Caki2 (cell line): ENCODE measurements at regions not wholly inside any gene's neighbourhood (a gene's known extent, or its start where the extent isn't known, plus 50 kb on each side); places are given as distances from the start of the nearest gene placed in this dataset.
"Not testable (repeated sequence)": the region's sequence is repeated elsewhere in the genome, so short reads cannot be mapped to it uniquely, and the experiment has no call there.

Experiments used
- DNase-seq: peaks from one replicate; pipeline ENCODE4 v3.0.0-alpha.2; 2015; ENCODE audit warnings: low read depth
- in situ Hi-C: cut with HindIII; loops from 2 replicates; pipeline ENCODE4 v1.10.0; 2016; ENCODE audit warnings: low sequenced_read_pairs, low pct_unique_long_range_greater_than_20kb, mixed read lengths

DNA sequence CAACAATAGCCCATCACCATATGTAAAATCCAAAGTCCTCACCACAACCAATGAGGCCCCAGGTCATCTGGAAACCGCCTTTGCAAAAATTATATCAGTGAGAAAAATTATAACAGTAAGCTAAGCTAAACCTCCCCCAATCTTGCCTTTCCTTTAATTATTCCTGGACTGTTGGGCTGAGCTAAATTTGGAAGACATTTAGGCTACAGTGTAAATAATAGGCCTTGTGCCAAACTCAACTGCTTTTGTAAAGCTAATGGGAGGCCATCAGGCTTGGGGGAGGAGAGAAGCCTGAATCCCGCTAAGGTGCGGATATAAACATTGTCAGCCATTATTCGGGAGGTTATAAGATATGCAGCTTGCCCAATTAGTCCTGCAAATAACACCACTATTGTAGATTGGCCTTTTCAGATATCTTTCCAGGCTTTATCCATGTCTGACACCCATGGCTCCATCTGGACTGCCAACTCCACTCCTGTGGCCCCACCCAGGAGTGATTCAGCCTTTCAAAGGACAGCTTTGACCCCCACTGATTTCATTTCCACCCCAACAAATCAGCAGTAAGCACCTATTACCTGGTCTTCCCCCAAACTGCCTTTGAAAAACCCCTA, 53.0 kb upstream of the CA12 start:
- DNase-seq: no peak
- in situ Hi-C loops: no loop called here

DNA sequence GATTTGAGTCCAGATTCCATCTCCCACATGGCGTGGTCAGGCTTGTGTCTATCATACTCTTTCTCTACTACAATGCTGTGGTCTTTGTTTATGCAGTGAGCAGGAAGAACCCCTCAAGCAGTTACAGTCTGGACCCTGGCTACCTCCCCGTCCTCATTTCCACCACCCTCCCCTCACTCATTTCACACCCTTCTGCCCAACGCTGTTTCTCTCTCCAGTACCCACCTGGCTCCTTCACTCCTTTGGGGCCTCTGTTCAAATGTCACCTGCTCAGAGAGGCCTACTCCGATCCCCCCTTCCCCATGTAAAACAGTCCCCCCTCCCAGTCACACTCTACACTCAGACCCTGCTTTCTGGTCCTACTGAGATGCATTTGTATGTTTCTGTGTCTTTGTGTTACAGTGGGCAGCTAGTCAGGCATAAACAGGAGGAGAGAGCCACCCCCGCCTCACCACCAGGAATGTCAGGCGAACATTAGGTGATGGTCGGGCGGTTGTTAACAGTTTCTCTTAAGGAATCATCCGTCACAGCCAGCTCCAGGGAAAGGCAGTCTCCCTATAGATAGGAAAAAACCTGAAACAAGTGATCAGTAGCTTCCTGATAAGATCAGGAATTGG, 53.7 kb upstream of the CA12 start:
- DNase-seq: no peak

DNA sequence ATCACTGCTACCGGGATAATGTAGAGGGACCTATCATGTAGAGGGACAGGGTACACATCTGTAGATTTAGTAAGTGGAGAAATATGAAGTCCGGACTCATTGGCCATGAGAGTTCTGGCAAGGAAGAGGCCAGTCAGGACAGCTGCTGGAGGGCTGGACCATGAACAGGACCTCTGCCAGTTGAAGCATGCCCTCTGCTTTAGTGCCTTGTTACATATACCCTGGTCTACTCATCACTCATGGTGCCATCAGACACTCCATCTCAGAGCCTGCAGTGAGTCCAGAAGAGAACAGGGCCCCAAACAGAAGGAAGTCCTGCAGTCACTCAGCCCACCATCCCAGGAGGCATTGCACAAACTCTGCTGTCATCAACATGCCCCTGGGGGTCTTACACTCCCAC, 54.7 kb upstream of the CA12 start:
- DNase-seq: no peak
- in situ Hi-C loops: no loop called here

More for the DNA sequence above, 53.7 kb upstream of the CA12 start:
- in situ Hi-C loops: no loop called here

DNA sequence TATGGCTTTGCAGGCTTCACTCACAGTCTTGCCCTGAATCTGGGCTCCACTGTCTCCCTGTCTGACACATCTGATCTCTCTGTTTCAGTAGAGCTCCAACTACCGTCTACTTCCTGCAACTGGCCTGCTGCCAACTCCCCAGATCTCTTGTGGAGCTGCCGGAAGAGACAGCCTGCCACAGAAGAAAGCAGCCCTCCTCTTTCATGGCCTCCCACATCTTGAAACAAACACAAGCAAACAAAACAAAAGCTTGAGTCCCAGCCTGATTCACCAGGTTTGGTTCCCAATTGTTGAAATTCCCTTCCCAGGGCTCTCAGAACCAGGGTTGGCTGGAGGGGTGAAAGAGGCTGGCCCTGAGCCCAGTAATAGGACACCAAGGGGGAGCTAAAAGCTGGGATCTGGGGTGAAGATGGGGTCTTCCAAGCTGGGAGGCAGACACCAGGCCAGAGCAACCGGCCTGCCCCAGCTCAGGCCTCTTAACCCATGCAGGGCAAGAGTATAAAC, 55.3 kb upstream of the CA12 start:
- in situ Hi-C loops: no loop called here
- DNase-seq: peak; percentile 23

DNA sequence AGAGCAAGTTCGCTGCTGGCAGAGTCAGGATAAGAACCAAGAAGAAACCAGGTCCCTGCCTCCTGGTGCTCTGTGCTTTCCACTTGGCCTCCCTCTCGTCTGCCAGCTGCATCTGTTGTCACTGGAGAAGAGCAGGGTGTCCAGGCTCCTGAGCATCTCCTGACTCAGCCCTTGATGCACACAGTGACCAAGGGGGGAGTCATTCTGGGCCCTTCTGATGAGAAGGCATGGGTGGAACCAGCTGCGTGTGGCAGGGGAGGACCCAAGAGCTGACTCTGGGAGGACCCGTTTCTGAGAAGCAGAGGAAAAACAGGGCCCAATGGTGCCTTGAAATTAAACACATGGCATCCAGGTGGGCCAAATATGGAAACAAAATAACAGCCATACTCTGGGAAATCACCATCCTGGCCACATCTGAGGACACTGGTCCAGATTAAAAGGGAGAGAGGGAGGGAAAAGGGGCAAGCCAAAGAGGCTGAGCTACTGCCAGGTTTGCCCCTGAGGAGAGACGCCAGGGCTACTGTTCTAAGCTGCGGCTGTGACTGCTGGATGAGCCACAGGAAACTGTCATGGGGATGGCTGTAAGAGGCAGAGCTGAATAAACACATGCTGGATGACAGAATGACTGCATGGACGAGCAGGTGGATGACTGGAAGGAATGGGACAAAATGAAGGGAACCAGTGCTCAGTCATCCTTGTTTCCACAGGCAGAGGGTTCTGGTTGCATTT, 58.1 kb upstream of the CA12 start:
- no peak for DNase-seq
- in situ Hi-C loops: no loop called here

DNA sequence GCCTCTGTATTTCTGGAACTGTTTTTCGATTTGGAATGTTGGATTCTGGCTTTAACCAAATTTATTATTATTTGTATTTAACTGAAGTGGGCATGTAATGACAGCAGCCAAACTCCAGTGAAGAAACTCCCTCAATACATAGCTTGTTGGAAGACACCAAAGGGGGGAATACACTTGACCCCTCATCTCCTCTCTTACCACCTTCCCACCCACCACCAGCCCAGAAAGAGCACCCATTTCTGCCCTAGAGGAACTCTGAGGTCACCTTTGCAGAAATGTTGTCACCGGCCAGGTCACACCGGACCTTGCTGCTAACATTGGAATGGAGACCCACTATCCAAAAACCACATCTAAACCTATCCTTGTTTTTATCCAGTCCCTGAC, 58.6 kb upstream of the CA12 start:
- in situ Hi-C loops: no loop called here
- no peak for DNase-seq

DNA sequence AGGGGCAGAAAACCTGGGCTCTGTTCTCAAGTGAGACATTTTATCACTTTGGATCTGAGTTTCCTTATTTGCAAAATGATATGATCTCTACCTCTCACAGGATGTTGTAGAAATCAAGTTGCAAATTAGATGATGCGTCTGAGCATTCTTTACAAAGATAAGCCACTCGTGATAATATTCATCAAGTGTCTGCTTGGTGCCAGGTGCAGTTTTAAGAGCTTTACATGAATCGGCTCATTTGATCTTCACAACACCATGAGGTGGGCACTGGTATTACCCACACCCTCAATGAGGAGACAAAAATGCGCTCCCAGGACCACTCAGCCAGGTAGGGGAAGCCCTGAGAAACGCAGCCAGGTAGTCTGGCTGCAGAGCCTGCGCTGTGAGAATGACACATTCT, 59.1 kb upstream of the CA12 start:
- in situ Hi-C loops: no loop called here
- no peak for DNase-seq

DNA sequence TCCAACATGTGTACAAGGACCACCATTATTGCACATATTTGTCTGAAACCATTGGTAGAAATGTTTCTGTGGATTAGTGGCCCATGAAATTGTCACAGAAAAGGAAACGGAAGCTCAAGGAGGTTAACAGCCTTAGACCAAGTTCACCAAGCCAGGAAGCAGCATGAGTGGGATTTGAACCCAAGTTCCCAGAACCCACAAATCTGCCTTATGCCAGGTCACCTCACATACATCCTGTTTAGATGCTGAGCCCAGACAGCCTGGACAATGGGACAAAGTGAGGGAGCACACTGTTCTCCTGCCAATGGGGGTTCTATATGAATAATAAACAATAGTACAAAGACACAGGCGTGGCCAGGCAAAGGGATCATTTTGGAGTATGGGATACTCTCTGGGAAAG, 59.6 kb upstream of the CA12 start:
- in situ Hi-C loops: no loop called here
- no peak for DNase-seq

DNA sequence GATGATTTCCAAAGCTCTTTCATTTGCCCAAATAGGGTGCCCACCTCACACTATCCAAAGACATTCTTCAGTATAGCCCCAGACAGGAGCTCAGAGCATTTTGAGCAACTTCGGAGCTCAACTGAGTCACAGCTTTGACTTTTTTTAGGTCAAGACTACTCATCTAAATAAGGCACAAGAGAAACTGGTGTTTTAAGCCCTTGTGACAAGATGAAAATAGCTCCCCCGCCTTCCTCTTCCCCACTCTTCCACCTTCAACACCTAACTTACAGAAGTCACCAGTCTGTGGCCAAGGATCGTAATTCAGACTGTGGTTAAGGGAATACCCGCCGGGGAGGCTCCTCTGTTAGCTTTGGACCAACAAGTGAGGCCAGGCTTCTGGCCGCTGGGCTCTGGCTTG, 60.4 kb upstream of the CA12 start:
- no peak for DNase-seq
- in situ Hi-C loops: no loop called here

DNA sequence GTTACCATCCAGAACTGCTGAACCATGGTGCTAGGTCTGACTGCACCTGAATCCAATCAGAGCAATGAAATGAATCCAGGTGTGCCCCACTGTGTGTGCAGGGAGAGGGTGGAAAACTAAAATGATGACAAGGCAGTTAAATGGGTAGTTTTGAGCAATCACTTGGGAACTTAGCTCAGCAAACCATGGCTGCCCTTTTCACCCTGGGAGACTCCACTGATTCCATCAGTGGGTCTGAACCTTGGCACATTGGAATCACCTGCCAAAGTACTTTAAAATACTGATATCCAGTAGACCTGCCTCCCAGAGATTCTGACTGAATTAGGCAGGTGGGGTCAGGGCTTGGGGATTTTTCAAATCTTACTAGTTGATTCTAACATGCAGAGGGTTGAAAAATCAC, 59.8 kb upstream of the USP3 start:
- no peak for DNase-seq
- in situ Hi-C loops: no loop called here

DNA sequence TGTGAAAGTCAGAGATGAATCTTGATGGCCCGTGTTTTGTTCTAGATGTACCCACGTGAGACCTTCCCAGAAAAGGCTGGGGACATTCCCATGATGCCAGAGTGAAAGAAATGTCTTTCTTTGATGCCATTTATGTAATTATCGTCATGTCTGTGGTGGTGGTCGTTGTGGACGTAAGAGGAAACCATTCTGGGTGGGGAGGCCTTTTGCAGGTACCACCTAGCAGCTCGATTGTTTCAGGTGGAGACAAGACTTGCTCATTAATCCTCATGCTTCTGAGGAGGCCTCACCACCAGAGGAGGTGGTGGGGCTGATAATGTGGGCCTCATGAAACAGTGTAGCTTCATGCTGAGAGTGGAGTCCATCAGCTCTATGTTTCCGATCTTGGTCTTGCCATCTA, 58.1 kb upstream of the USP3 start:
- in situ Hi-C loops: no loop called here
- DNase-seq: no peak

DNA sequence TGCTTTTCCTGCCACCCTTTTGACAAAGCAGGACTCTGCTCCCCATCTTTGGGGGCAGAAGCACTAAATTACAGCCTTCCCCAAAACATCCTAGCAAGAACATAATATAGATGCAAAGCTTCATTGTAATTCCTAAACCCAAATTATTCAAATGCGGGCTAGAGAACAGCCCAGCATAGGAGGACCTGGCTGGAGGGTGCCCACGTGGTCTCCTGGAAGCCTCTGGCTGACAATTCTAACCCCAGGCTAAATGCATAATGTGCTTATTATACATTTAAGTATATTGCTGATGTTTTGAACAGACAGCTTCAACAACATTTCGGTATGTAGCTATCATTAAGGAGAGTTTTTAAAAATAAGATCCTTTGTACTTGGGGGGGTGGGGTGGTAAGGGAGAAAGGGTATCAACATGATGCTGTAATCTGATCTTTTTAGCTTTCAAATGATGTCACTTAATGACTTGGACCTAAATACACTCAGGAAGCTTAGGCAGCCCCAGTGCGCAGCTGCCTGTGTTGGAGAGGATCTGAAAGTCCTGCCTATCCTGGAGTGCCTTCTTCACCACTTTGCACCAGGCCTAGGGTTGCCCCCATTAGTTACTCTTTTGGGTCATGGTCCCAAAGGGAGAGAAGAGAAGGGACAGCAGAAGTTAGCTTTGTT, 57.2 kb upstream of the USP3 start:
- DNase-seq: no peak
- in situ Hi-C loops: no loop called here

DNA sequence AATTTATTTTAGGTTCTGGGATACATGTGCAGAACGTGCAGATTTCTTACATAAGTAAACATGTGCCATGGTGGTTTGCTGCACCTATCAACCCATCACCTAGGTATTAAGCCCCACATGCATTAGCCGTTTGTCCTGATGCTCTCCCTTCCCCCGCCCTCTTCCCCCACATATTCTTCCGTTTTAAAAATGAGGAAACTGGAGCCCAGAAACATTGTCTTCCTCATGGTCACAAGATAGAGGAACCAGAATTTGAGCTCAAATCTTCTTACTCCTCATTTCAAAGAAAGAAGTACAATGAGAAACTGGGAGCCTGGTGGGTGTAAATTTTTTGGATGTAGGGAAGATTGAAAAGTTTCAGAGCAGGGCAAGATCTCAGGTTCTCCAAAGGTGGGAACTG, 56.1 kb upstream of the USP3 start:
- no peak for DNase-seq
- in situ Hi-C loops: no loop called here

DNA sequence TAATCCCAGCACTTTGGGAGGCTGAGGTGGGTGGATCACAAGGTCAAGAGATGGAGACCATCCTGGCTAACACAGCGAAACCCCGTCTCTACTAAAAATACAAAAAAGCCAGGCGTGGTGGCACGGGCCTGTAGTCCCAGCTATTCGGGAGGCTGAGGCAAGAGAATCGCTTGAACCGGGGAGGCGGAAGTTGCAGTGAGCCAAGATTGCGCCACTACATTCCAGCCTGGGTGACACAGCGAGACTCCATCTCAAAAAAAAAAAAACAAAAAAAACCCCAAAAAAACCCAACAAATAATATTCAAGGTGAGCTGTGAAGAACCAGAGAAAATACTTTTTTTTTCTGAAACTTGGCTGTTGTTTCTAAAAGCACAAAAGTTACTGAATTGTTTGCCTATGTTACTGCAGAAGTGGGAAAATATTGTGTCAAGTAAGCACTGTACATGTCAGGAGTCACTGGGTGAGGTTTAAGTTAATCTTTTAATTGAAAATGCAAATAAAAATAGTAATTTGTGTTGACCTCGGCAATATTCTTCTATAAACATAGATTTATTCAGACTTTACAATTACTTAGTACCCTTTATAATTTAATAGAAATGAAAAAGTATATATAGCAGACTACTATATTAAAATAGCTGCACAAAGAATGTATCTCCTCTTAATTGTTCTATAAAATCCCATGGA, 55.4 kb upstream of the USP3 start:
- in situ Hi-C loops, DNase-seq: not testable (repeated sequence)

DNA sequence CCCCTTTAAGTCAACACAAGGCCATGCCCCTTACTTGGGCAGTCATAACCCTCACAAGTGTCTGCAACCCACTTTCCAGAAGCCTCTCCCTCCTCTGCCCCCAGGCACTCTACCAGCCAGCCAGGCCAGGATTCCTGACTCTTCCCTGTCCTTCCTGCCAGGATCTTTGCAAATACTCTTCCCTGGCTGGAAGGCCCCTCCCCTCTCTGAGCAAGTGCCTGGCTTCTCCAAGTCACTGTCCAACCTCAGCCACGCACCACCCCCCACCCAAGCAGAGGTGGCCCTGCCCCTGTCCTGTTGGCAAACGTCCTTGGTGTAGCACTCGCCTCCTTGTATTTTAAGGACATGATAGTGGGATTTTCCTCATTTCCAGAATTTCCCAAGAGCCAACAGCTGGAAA, 54.7 kb upstream of the USP3 start:
- DNase-seq: no peak
- in situ Hi-C loops: no loop called here

DNA sequence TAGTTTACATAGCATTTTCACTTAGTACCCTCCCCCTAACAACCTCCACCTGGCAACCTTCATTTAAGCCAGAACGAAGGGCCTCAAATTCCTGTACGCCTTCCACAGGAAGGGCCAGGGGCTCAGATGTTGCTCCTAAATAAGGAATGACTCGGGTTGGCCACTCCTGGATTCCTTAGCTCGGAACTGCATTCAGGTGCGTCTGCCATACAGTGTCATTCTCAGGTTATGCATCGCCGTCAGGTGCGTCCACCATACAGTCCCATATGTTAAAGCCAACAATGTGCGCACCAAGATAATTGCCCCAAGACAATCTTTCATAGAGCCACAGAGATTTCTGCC, 53.5 kb upstream of the USP3 start:
- DNase-seq: no peak
- in situ Hi-C loops: no loop called here

DNA sequence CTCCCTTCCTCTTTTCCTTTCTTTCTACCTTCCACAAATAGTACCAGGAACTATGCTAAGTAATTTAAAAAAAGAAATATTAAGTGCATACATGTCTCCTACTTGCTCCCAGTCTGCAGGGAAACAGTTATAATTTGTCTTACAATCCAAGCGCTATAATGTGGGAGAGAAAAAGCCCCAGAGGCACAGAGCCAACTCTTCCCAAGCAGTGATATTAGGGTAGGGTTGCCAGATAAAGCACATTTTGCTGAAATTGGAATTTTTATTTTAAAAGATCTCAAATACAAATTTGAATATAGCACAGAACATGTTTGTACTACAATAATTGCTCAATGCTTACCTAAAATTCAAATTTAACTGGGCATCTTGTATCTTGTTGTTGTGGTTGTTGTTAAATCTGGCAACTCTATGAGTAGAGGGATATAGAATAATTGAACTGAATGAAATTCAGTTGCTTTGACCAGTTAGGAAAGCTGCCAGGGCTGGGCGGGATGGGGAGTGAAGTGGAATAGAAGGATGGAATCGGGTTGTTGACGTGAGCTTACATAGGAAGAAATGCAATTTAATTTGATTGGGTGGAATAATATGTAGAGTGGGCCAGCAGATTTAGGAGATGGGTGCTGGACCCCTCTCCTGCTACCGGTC, 52.6 kb upstream of the USP3 start:
- in situ Hi-C loops: no loop called here
- DNase-seq: no peak

DNA sequence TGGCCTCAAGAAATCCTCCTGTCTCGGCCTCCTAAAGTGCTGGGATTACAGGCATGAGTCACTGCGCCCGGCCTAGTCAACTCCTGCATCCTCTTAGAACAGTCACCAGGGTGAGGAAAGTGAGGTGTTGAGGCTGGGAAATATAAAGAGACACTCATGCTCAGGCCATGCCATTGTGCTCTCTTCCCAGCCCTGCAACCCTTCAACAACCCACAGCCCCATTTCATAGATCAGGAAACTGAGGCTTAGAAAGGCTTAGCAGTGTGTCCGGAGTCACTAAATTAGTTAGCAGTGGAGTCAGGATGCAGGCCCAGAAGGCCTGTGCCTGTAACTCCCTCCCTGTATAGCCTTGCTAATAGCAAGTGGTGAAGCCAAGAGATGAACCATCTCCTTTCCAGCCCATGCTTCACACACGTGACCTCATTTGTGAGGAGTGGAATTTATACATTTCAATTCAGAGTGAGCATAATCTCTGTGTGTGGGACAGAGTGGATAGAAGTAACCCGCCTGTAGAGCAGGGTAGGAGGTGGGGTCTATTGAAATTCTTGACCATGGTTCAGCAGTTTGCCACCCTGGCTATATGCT, 51.7 kb upstream of the USP3 start:
- in situ Hi-C loops: no loop called here
- DNase-seq: no peak
